HEK293 (cell line): ENCODE measurements at regions not wholly inside any gene's neighbourhood (a gene's known extent, or its start where the extent isn't known, plus 50 kb on each side); places are given as distances from the start of the nearest gene placed in this dataset.

Experiments
- CTCF ChIA-PET: fragments of 350-600 bp; formaldehyde crosslinking; extraction: SDS; loops from one replicate; lab custom pipeline; 2021; ENCODE audit warnings: antibody characterized with exemption; lab: Yijun Ruan, JAX
- POLR2A ChIA-PET: fragments of 300-600 bp; formaldehyde crosslinking; extraction: SDS; loops from one replicate; lab custom pipeline; 2020; ENCODE audit warnings: antibody characterized with exemption, inconsistent platforms; lab: Yijun Ruan, JAX
- H3K27ac ChIP-seq: fragments of 200-500 bp; sonication (Bioruptor generic); 2 replicates; pipeline ENCODE4 v1.5.1; 2014; ENCODE audit warnings: low read depth, low read length, control low read depth, inconsistent platforms; ENCODE audit errors: extremely low read depth
- H3K36me3 ChIP-seq, 2 experiments: fragments of 200-500 bp in 1 of 2; sonication (Bioruptor generic) in 1 of 2; 1 replicate in 1 of 2; 2 replicates in 1 of 2; pipeline ENCODE4 v1.5.1; 2014 to 2017; ENCODE audit warnings: inconsistent platforms in 2 of 2, low read length in 2 of 2; ENCODE audit not compliant: control insufficient read depth in 2 of 2, insufficient read depth in 1 of 2
- H3K4me1 ChIP-seq: fragments of 200-500 bp; sonication (Bioruptor generic); 2 replicates; pipeline ENCODE4 v1.5.1; 2014; ENCODE audit warnings: mild to moderate bottlenecking, low read length, inconsistent platforms; ENCODE audit not compliant: control insufficient read depth, insufficient read depth
- H3K4me3 ChIP-seq: 2 replicates; pipeline ENCODE4 v1.5.1; 2011; ENCODE audit warnings: low read depth, mild to moderate bottlenecking, control low read depth, low read length, moderate library complexity
- H3K9me3 ChIP-seq: fragments of 200-500 bp; sonication (Bioruptor generic); 2 replicates; pipeline ENCODE4 v1.5.1; 2014; ENCODE audit warnings: low read depth, low read length, inconsistent platforms; ENCODE audit not compliant: control insufficient read depth, insufficient read depth
- MYNN ChIP-seq: fragments of 450-650 bp; formaldehyde crosslinking; IDR thresholded peaks from 2 replicates; pipeline ENCODE4 v1.5.1; 2016; ENCODE audit warnings: missing biosample characterization, missing genetic modification characterization, borderline replicate concordance
- OSR2 ChIP-seq: fragments of 450-650 bp; formaldehyde crosslinking; IDR thresholded peaks from 2 replicates; pipeline ENCODE4 v1.5.1; 2016; ENCODE audit warnings: missing biosample characterization, missing genetic modification characterization
- SP2 ChIP-seq: fragments of 450-650 bp; formaldehyde crosslinking; IDR thresholded peaks from 2 replicates; pipeline ENCODE4 v1.5.1; 2016; ENCODE audit warnings: missing biosample characterization, missing genetic modification characterization
- ZBTB17 ChIP-seq: fragments of 450-650 bp; formaldehyde crosslinking; IDR thresholded peaks from 2 replicates; pipeline ENCODE4 v1.5.1; 2016; ENCODE audit warnings: missing biosample characterization, missing genetic modification characterization
- ZNF10 ChIP-seq: fragments of 450-650 bp; formaldehyde crosslinking; IDR thresholded peaks from 2 replicates; pipeline ENCODE4 v1.5.1; 2017; ENCODE audit warnings: missing biosample characterization, missing genetic modification characterization
- ZNF132 ChIP-seq: fragments of 450-650 bp; formaldehyde crosslinking; IDR thresholded peaks from 2 replicates; pipeline ENCODE4 v1.5.1; 2017; ENCODE audit warnings: missing biosample characterization, missing genetic modification characterization, borderline replicate concordance
- ZNF2 ChIP-seq: fragments of 450-650 bp; formaldehyde crosslinking; IDR thresholded peaks from 2 replicates; pipeline ENCODE4 v1.5.1; 2016; ENCODE audit warnings: missing biosample characterization, missing genetic modification characterization
- ZNF266 ChIP-seq: fragments of 450-650 bp; formaldehyde crosslinking; IDR thresholded peaks from 2 replicates; pipeline ENCODE4 v1.5.1; 2016; ENCODE audit warnings: missing biosample characterization, missing genetic modification characterization, low read depth
- ZNF341 ChIP-seq: fragments of 450-650 bp; formaldehyde crosslinking; IDR thresholded peaks from 2 replicates; pipeline ENCODE4; 2016; ENCODE audit warnings: low read depth, missing biosample characterization, missing genetic modification characterization
- ZNF354C ChIP-seq: fragments of 450-650 bp; formaldehyde crosslinking; IDR thresholded peaks from 2 replicates; pipeline ENCODE4 v1.5.1; 2016; ENCODE audit warnings: missing biosample characterization, missing genetic modification characterization, low read depth, borderline replicate concordance
- ZNF366 ChIP-seq: fragments of 450-650 bp; formaldehyde crosslinking; conservative IDR thresholded peaks from 2 replicates; pipeline ENCODE4 v1.5.1; 2016; ENCODE audit warnings: missing biosample characterization, missing genetic modification characterization
- ZNF423 ChIP-seq: fragments of 450-650 bp; formaldehyde crosslinking; IDR thresholded peaks from 2 replicates; pipeline ENCODE4 v1.5.1; 2016; ENCODE audit warnings: missing biosample characterization, missing genetic modification characterization
- ZNF514 ChIP-seq: fragments of 450-650 bp; formaldehyde crosslinking; IDR thresholded peaks from 2 replicates; pipeline ENCODE4 v1.5.1; 2016; ENCODE audit warnings: missing biosample characterization, missing genetic modification characterization
- ZNF558 ChIP-seq: fragments of 450-650 bp; formaldehyde crosslinking; IDR thresholded peaks from 2 replicates; pipeline ENCODE4 v1.5.1; 2016; ENCODE audit warnings: missing biosample characterization, missing genetic modification characterization
- ZNF658 ChIP-seq: fragments of 450-650 bp; formaldehyde crosslinking; IDR thresholded peaks from 2 replicates; pipeline ENCODE4; 2016; ENCODE audit warnings: missing biosample characterization, missing genetic modification characterization
- ZNF707 ChIP-seq: fragments of 450-650 bp; formaldehyde crosslinking; IDR thresholded peaks from 2 replicates; pipeline ENCODE4 v1.5.1; 2016; ENCODE audit warnings: missing biosample characterization, missing genetic modification characterization
- ZNF776 ChIP-seq: fragments of 450-650 bp; formaldehyde crosslinking; IDR thresholded peaks from 2 replicates; pipeline ENCODE4 v1.5.0; 2017; ENCODE audit warnings: missing biosample characterization, missing genetic modification characterization, borderline replicate concordance
- ZNF792 ChIP-seq: fragments of 450-650 bp; formaldehyde crosslinking; IDR thresholded peaks from 2 replicates; pipeline ENCODE4 v1.5.1; 2016; ENCODE audit warnings: missing biosample characterization, missing genetic modification characterization
- ZSCAN23 ChIP-seq: fragments of 450-650 bp; formaldehyde crosslinking; IDR thresholded peaks from 2 replicates; pipeline ENCODE4 v1.5.1; 2016; ENCODE audit warnings: missing biosample characterization, missing genetic modification characterization
- TF ChIP-seq, protein P1 (sequence below): fragments of 450-650 bp; formaldehyde crosslinking; IDR thresholded peaks from 2 replicates; pipeline ENCODE4 v1.5.1; 2017; ENCODE audit warnings: missing biosample characterization, missing genetic modification characterization
- TF ChIP-seq, protein P2 (sequence below): fragments of 450-650 bp; formaldehyde crosslinking; IDR thresholded peaks from 2 replicates; pipeline ENCODE4 v1.5.1; 2016; ENCODE audit warnings: missing biosample characterization, missing genetic modification characterization, low read depth
- TF ChIP-seq, protein P3 (sequence below): sonication (generic); formaldehyde crosslinking; IDR thresholded peaks from 2 replicates; pipeline ENCODE4 v1.8.1; 2022; ENCODE audit warnings: mild to moderate bottlenecking, moderate library complexity, missing genetic modification reagents

GRCh38 chr6:164546263-164546662, 763.1 kb downstream of the C6orf118 start:
- no peak overlapping the region for H3K4me3 ChIP-seq
- ChIA-PET POLR2A (no interaction called here), CTCF (no interaction called here)
- H3K4me1 ChIP-seq: no peaks in the 10 kb centered on the region
- H3K27ac ChIP-seq: no peak overlapping the region
- H3K9me3 ChIP-seq: no peaks in the 10 kb centered on the region
- H3K36me3 ChIP-seq: no peaks in the 10 kb centered on the region
- TF ChIP-seq ZNF558 (no peak), OSR2 (tag by site-specific recombination) (no peak), ZNF514 (tag by site-specific recombination) (no peak)
- TF ChIP-seq, protein P1, sequence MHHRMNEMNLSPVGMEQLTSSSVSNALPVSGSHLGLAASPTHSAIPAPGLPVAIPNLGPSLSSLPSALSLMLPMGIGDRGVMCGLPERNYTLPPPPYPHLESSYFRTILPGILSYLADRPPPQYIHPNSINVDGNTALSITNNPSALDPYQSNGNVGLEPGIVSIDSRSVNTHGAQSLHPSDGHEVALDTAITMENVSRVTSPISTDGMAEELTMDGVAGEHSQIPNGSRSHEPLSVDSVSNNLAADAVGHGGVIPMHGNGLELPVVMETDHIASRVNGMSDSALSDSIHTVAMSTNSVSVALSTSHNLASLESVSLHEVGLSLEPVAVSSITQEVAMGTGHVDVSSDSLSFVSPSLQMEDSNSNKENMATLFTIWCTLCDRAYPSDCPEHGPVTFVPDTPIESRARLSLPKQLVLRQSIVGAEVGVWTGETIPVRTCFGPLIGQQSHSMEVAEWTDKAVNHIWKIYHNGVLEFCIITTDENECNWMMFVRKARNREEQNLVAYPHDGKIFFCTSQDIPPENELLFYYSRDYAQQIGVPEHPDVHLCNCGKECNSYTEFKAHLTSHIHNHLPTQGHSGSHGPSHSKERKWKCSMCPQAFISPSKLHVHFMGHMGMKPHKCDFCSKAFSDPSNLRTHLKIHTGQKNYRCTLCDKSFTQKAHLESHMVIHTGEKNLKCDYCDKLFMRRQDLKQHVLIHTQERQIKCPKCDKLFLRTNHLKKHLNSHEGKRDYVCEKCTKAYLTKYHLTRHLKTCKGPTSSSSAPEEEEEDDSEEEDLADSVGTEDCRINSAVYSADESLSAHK: no peak
- TF ChIP-seq, protein P2, sequence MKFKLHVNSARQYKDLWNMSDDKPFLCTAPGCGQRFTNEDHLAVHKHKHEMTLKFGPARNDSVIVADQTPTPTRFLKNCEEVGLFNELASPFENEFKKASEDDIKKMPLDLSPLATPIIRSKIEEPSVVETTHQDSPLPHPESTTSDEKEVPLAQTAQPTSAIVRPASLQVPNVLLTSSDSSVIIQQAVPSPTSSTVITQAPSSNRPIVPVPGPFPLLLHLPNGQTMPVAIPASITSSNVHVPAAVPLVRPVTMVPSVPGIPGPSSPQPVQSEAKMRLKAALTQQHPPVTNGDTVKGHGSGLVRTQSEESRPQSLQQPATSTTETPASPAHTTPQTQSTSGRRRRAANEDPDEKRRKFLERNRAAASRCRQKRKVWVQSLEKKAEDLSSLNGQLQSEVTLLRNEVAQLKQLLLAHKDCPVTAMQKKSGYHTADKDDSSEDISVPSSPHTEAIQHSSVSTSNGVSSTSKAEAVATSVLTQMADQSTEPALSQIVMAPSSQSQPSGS: no peak

GRCh38 chr6:164534070-164534766, 775.2 kb downstream of the C6orf118 start:
- H3K4me1 ChIP-seq: no peaks in the 10 kb centered on the region
- no peaks in the 10 kb centered on the region for H3K36me3 ChIP-seq
- no peak overlapping the region for H3K27ac ChIP-seq
- H3K9me3 ChIP-seq: no peaks in the 10 kb centered on the region
- H3K4me3 ChIP-seq: no peak overlapping the region
- POLR2A ChIA-PET: no interaction called here
- no peak for TF ChIP-seq ZNF707 (tag by site-specific recombination)
- TF ChIP-seq ZBTB17 (tag by site-specific recombination): no peak
- TF ChIP-seq ZNF10 (tag by site-specific recombination): no peak
- TF ChIP-seq ZNF423: no peak
- CTCF ChIA-PET: interaction anchor here (1.1 kb wide), 1 partner anchor 30 kb away, joined by 5 read pairs; no protein-coding TSS in a partner anchor

DNA sequence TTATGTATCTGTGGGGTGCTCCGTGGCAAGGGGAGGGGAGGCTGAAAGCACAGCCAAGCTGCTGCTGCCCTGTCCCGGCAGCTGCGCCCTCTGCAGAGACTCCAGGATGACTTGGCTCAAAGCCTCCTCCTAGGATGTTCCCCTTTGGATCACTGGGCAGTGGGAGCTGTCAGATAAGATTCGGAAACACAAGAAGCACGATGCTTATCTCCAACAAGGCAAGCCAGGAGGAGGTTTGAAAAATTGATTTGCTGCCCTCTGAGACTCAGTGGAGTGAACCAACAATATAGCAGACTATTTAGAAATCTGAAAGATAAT, 776.4 kb downstream of the C6orf118 start:
- Histone ChIP-seq H3K27ac (no peak overlapping the region), H3K4me1 (no peaks in the 10 kb centered on the region), H3K4me3 (no peak overlapping the region), H3K36me3 (no peaks in the 10 kb centered on the region), H3K9me3 (no peaks in the 10 kb centered on the region)
- ChIA-PET CTCF (interaction anchor here (1.1 kb wide), 1 partner anchor 28 kb away, joined by 5 read pairs; no protein-coding TSS in a partner anchor), POLR2A (no interaction called here)
- no peak for TF ChIP-seq ZNF266 (tag by site-specific recombination)

GRCh38 chr6:164532198-164533044, 777.0 kb downstream of the C6orf118 start:
- ChIA-PET POLR2A (no interaction called here), CTCF (no interaction called here)
- H3K36me3 ChIP-seq: no peaks in the 10 kb centered on the region
- TF ChIP-seq ZNF658 (tag by site-specific recombination): no peak
- no peak for TF ChIP-seq ZNF776 (tag by site-specific recombination)
- no peak for TF ChIP-seq ZNF132
- TF ChIP-seq ZNF366 (tag by site-specific recombination): no peak
- no peak for TF ChIP-seq ZSCAN23 (tag by site-specific recombination)
- no peak for TF ChIP-seq SP2 (tag by site-specific recombination)
- no peak for TF ChIP-seq ZNF341
- TF ChIP-seq MYNN: no peak
- no peak for TF ChIP-seq ZNF707 (tag by site-specific recombination)
- TF ChIP-seq, protein P3, sequence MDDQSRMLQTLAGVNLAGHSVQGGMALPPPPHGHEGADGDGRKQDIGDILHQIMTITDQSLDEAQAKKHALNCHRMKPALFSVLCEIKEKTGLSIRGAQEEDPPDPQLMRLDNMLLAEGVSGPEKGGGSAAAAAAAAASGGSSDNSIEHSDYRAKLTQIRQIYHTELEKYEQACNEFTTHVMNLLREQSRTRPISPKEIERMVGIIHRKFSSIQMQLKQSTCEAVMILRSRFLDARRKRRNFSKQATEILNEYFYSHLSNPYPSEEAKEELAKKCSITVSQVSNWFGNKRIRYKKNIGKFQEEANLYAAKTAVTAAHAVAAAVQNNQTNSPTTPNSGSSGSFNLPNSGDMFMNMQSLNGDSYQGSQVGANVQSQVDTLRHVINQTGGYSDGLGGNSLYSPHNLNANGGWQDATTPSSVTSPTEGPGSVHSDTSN (CRISPR knock-in tag): no peak
- no peak for TF ChIP-seq ZNF354C (tag by site-specific recombination)
- no peak for TF ChIP-seq ZNF2
- no peak for TF ChIP-seq ZNF792

More at GRCh38 chr6:164532198-164533044, 777.0 kb downstream of the C6orf118 start:
- H3K4me1 ChIP-seq: no peaks in the 10 kb centered on the region
- no peak overlapping the region for H3K4me3 ChIP-seq
- no peak overlapping the region for H3K27ac ChIP-seq
- H3K9me3 ChIP-seq: no peaks in the 10 kb centered on the region
